HEK293 (cell line): ENCODE measurements at regions not wholly inside any gene's neighbourhood (a gene's known extent, or its start where the extent isn't known, plus 50 kb on each side); places are given as distances from the start of the nearest gene placed in this dataset.

ENCODE experiments used
- CTCF ChIA-PET: fragments of 350-600 bp; formaldehyde crosslinking; extraction: SDS; loops from one replicate; lab custom pipeline; 2021; ENCODE audit warnings: antibody characterized with exemption; lab: Yijun Ruan, JAX
- POLR2A ChIA-PET: fragments of 300-600 bp; formaldehyde crosslinking; extraction: SDS; loops from one replicate; lab custom pipeline; 2020; ENCODE audit warnings: antibody characterized with exemption, inconsistent platforms; lab: Yijun Ruan, JAX
- H3K27ac ChIP-seq: fragments of 200-500 bp; sonication (Bioruptor generic); 2 replicates; pipeline ENCODE4 v1.5.1; 2014; ENCODE audit warnings: low read depth, low read length, control low read depth, inconsistent platforms; ENCODE audit errors: extremely low read depth
- H3K36me3 ChIP-seq, 2 experiments: fragments of 200-500 bp in 1 of 2; sonication (Bioruptor generic) in 1 of 2; 1 replicate in 1 of 2; 2 replicates in 1 of 2; pipeline ENCODE4 v1.5.1; 2014 to 2017; ENCODE audit warnings: inconsistent platforms in 2 of 2, low read length in 2 of 2; ENCODE audit not compliant: control insufficient read depth in 2 of 2, insufficient read depth in 1 of 2
- H3K4me1 ChIP-seq: fragments of 200-500 bp; sonication (Bioruptor generic); 2 replicates; pipeline ENCODE4 v1.5.1; 2014; ENCODE audit warnings: mild to moderate bottlenecking, low read length, inconsistent platforms; ENCODE audit not compliant: control insufficient read depth, insufficient read depth
- H3K4me3 ChIP-seq: 2 replicates; pipeline ENCODE4 v1.5.1; 2011; ENCODE audit warnings: low read depth, mild to moderate bottlenecking, control low read depth, low read length, moderate library complexity
- H3K9me3 ChIP-seq: fragments of 200-500 bp; sonication (Bioruptor generic); 2 replicates; pipeline ENCODE4 v1.5.1; 2014; ENCODE audit warnings: low read depth, low read length, inconsistent platforms; ENCODE audit not compliant: control insufficient read depth, insufficient read depth
- KLF8 ChIP-seq: fragments of 450-650 bp; formaldehyde crosslinking; IDR thresholded peaks from 2 replicates; pipeline ENCODE4 v1.5.1; 2016; ENCODE audit warnings: missing biosample characterization, missing genetic modification characterization
- RBAK ChIP-seq: fragments of 450-650 bp; formaldehyde crosslinking; IDR thresholded peaks from 2 replicates; pipeline ENCODE4 v1.5.1; 2016; ENCODE audit warnings: missing biosample characterization, missing genetic modification characterization
- SALL2 ChIP-seq: fragments of 450-650 bp; formaldehyde crosslinking; IDR thresholded peaks from 2 replicates; pipeline ENCODE4 v1.5.0; 2017; ENCODE audit warnings: missing biosample characterization, mild to moderate bottlenecking, missing genetic modification characterization, borderline replicate concordance
- SP2 ChIP-seq: fragments of 450-650 bp; formaldehyde crosslinking; IDR thresholded peaks from 2 replicates; pipeline ENCODE4 v1.5.1; 2016; ENCODE audit warnings: missing biosample characterization, missing genetic modification characterization
- TCF7L2 ChIP-seq: IDR thresholded peaks from 2 replicates; pipeline ENCODE4 v1.6.1; 2011; ENCODE audit warnings: low read depth, mild to moderate bottlenecking, inconsistent platforms, low read length, moderate library complexity, borderline replicate concordance
- ZNF138 ChIP-seq: fragments of 450-650 bp; formaldehyde crosslinking; IDR thresholded peaks from 2 replicates; pipeline ENCODE4 v1.5.1; 2016; ENCODE audit warnings: missing biosample characterization, missing genetic modification characterization, borderline replicate concordance
- ZNF214 ChIP-seq: fragments of 450-650 bp; formaldehyde crosslinking; IDR thresholded peaks from 2 replicates; pipeline ENCODE4 v1.5.1; 2017; ENCODE audit warnings: missing biosample characterization, mild to moderate bottlenecking, missing genetic modification characterization, borderline replicate concordance
- ZNF292 ChIP-seq: fragments of 450-650 bp; formaldehyde crosslinking; IDR thresholded peaks from 2 replicates; pipeline ENCODE4 v1.5.1; 2016; ENCODE audit warnings: low read depth, missing biosample characterization, missing genetic modification characterization, borderline replicate concordance
- ZNF350 ChIP-seq: fragments of 450-650 bp; formaldehyde crosslinking; IDR thresholded peaks from 2 replicates; pipeline ENCODE4 v1.5.0; 2017; ENCODE audit warnings: missing biosample characterization, mild to moderate bottlenecking, missing genetic modification characterization
- ZNF391 ChIP-seq: fragments of 450-650 bp; formaldehyde crosslinking; IDR thresholded peaks from 2 replicates; pipeline ENCODE4 v1.5.1; 2016; ENCODE audit warnings: low read depth, missing biosample characterization, missing genetic modification characterization, borderline replicate concordance
- ZNF416 ChIP-seq: fragments of 450-650 bp; formaldehyde crosslinking; IDR thresholded peaks from 2 replicates; pipeline ENCODE4 v1.5.1; 2016; ENCODE audit warnings: missing biosample characterization, missing genetic modification characterization
- ZNF521 ChIP-seq: fragments of 450-650 bp; formaldehyde crosslinking; IDR thresholded peaks from 2 replicates; pipeline ENCODE4 v1.5.1; 2017; ENCODE audit warnings: missing biosample characterization, mild to moderate bottlenecking, missing genetic modification characterization
- ZNF555 ChIP-seq: fragments of 450-650 bp; formaldehyde crosslinking; conservative IDR thresholded peaks from 2 replicates; pipeline ENCODE4 v1.5.1; 2017; ENCODE audit warnings: missing biosample characterization, mild to moderate bottlenecking, missing genetic modification characterization, inconsistent platforms
- ZNF677 ChIP-seq: fragments of 450-650 bp; IDR thresholded peaks from 2 replicates; pipeline ENCODE4 v1.5.0; 2018; ENCODE audit warnings: missing biosample characterization, mild to moderate bottlenecking, missing genetic modification characterization, moderate library complexity
- ZNF747 ChIP-seq: fragments of 450-650 bp; formaldehyde crosslinking; IDR thresholded peaks from 2 replicates; pipeline ENCODE4 v1.5.1; 2016; ENCODE audit warnings: missing biosample characterization, missing genetic modification characterization
- TF ChIP-seq, protein P1 (sequence below): fragments of 450-650 bp; formaldehyde crosslinking; IDR thresholded peaks from 2 replicates; pipeline ENCODE4 v1.5.1; 2016; ENCODE audit warnings: missing biosample characterization, missing genetic modification characterization
- TF ChIP-seq, protein P2 (sequence below): fragments of 450-650 bp; formaldehyde crosslinking; conservative IDR thresholded peaks from 2 replicates; pipeline ENCODE4 v1.5.1; 2016; ENCODE audit warnings: low read depth, missing biosample characterization, missing genetic modification characterization
- TF ChIP-seq, protein P3 (sequence below): fragments of 450-650 bp; formaldehyde crosslinking; IDR thresholded peaks from 2 replicates; pipeline ENCODE4 v1.5.1; 2017; ENCODE audit warnings: missing biosample characterization, missing genetic modification characterization
- TF ChIP-seq, protein P4 (sequence below): fragments of 450-650 bp; formaldehyde crosslinking; IDR thresholded peaks from 2 replicates; pipeline ENCODE4 v1.5.1; 2016; ENCODE audit warnings: missing biosample characterization, missing genetic modification characterization
- TF ChIP-seq, protein P5 (sequence below): fragments of 450-650 bp; formaldehyde crosslinking; conservative IDR thresholded peaks from 2 replicates; pipeline ENCODE4 v1.5.1; 2016; ENCODE audit warnings: low read depth, missing biosample characterization, missing genetic modification characterization

DNA sequence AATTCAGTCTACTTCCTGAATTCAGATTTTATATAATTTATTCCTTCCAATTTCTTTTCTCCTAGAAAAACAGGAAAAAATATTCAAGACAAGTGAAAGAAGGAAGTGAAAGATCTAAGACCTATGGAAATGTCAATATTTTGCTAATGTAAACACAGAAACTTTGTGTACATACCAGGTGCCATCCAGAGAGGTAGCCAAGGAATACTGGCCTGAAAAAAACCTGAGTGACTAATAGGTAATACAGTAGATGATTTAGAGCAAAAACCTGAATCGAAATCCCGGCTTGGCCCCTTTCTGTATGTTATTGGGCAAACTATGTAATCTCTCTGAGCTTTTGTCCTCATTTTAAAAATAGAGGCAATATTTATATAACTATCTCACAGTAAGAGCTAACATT lies 59.2 kb upstream of the FSHB start:
- no peak for TF ChIP-seq ZNF747
- TF ChIP-seq, protein P1, sequence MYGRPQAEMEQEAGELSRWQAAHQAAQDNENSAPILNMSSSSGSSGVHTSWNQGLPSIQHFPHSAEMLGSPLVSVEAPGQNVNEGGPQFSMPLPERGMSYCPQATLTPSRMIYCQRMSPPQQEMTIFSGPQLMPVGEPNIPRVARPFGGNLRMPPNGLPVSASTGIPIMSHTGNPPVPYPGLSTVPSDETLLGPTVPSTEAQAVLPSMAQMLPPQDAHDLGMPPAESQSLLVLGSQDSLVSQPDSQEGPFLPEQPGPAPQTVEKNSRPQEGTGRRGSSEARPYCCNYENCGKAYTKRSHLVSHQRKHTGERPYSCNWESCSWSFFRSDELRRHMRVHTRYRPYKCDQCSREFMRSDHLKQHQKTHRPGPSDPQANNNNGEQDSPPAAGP (tag by site-specific recombination) = no peak
- TF ChIP-seq, protein P2, sequence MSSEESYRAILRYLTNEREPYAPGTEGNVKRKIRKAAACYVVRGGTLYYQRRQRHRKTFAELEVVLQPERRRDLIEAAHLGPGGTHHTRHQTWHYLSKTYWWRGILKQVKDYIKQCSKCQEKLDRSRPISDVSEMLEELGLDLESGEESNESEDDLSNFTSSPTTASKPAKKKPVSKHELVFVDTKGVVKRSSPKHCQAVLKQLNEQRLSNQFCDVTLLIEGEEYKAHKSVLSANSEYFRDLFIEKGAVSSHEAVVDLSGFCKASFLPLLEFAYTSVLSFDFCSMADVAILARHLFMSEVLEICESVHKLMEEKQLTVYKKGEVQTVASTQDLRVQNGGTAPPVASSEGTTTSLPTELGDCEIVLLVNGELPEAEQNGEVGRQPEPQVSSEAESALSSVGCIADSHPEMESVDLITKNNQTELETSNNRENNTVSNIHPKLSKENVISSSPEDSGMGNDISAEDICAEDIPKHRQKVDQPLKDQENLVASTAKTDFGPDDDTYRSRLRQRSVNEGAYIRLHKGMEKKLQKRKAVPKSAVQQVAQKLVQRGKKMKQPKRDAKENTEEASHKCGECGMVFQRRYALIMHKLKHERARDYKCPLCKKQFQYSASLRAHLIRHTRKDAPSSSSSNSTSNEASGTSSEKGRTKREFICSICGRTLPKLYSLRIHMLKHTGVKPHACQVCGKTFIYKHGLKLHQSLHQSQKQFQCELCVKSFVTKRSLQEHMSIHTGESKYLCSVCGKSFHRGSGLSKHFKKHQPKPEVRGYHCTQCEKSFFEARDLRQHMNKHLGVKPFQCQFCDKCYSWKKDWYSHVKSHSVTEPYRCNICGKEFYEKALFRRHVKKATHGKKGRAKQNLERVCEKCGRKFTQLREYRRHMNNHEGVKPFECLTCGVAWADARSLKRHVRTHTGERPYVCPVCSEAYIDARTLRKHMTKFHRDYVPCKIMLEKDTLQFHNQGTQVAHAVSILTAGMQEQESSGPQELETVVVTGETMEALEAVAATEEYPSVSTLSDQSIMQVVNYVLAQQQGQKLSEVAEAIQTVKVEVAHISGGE (tag by site-specific recombination) = no peak
- TF ChIP-seq, protein P3, sequence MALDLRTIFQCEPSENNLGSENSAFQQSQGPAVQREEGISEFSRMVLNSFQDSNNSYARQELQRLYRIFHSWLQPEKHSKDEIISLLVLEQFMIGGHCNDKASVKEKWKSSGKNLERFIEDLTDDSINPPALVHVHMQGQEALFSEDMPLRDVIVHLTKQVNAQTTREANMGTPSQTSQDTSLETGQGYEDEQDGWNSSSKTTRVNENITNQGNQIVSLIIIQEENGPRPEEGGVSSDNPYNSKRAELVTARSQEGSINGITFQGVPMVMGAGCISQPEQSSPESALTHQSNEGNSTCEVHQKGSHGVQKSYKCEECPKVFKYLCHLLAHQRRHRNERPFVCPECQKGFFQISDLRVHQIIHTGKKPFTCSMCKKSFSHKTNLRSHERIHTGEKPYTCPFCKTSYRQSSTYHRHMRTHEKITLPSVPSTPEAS (tag by site-specific recombination) = no peak
- no peak for TF ChIP-seq KLF8
- no peak for TF ChIP-seq ZNF677 (tag by site-specific recombination)
- TF ChIP-seq, protein P4, sequence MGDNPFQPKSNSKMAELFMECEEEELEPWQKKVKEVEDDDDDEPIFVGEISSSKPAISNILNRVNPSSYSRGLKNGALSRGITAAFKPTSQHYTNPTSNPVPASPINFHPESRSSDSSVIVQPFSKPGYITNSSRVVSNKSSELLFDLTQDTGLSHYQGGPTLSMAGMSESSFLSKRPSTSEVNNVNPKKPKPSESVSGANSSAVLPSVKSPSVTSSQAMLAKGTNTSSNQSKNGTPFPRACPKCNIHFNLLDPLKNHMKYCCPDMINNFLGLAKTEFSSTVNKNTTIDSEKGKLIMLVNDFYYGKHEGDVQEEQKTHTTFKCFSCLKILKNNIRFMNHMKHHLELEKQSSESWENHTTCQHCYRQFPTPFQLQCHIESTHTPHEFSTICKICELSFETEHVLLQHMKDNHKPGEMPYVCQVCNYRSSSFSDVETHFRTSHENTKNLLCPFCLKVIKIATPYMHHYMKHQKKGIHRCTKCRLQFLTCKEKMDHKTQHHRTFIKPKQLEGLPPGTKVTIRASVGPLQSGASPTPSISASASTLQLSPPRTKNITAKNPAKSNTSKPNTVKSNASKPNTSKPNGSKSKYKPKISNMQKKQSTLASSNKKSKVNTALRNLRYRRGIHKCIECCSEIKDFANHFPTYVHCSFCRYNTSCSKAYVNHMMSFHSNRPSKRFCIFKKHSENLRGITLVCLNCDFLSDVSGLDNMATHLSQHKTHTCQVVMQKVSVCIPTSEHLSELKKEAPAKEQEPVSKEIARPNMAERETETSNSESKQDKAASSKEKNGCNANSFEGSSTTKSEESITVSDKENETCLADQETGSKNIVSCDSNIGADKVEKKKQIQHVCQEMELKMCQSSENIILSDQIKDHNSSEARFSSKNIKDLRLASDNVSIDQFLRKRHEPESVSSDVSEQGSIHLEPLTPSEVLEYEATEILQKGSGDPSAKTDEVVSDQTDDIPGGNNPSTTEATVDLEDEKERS (tag by site-specific recombination) = no peak
- TF ChIP-seq SALL2 (tag by site-specific recombination) = no peak
- TF ChIP-seq ZNF391 (tag by site-specific recombination) = no peak
- no peak for TF ChIP-seq ZNF350 (tag by site-specific recombination)
- TF ChIP-seq ZNF521 = no peak
- no peak for TF ChIP-seq ZNF292 (tag by site-specific recombination)
- Histone ChIP-seq H3K36me3 (no peaks in the 10 kb centered on the region), H3K27ac (no peak overlapping the region), H3K9me3 (no peaks in the 10 kb centered on the region), H3K4me3 (no peak overlapping the region), H3K4me1 (no peaks in the 10 kb centered on the region)
- POLR2A ChIA-PET = no interaction called here
- CTCF ChIA-PET = interaction anchor here (0.6 kb wide), 1 partner anchor 143 kb away, joined by 5 read pairs; no protein-coding TSS in a partner anchor

DNA sequence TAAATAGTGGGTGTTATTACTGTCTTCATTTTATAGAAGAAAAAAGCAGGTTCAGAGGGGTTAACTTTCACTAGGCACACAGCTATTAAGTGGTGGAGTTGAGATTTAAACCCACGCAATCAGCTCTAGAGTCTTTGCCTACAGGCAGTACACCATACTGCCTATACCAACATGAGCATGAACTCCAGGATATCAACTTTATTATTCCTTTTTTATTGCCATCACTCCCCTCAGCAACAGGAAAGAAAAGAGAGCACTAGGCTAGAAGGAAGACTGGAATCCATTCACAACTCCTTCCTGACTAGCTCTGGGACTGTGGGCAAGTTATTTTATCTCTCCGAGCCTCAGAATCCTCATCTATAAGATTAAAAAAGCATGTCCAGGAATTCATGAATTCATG lies 58.7 kb upstream of the FSHB start:
- ChIA-PET POLR2A (no interaction called here), CTCF (interaction anchor here (0.6 kb wide), 1 partner anchor 142 kb away, joined by 5 read pairs; no protein-coding TSS in a partner anchor)
- Histone ChIP-seq H3K9me3 (no peaks in the 10 kb centered on the region), H3K36me3 (no peaks in the 10 kb centered on the region), H3K4me1 (no peaks in the 10 kb centered on the region), H3K27ac (no peak overlapping the region), H3K4me3 (no peak overlapping the region)
- TF ChIP-seq, protein P5, sequence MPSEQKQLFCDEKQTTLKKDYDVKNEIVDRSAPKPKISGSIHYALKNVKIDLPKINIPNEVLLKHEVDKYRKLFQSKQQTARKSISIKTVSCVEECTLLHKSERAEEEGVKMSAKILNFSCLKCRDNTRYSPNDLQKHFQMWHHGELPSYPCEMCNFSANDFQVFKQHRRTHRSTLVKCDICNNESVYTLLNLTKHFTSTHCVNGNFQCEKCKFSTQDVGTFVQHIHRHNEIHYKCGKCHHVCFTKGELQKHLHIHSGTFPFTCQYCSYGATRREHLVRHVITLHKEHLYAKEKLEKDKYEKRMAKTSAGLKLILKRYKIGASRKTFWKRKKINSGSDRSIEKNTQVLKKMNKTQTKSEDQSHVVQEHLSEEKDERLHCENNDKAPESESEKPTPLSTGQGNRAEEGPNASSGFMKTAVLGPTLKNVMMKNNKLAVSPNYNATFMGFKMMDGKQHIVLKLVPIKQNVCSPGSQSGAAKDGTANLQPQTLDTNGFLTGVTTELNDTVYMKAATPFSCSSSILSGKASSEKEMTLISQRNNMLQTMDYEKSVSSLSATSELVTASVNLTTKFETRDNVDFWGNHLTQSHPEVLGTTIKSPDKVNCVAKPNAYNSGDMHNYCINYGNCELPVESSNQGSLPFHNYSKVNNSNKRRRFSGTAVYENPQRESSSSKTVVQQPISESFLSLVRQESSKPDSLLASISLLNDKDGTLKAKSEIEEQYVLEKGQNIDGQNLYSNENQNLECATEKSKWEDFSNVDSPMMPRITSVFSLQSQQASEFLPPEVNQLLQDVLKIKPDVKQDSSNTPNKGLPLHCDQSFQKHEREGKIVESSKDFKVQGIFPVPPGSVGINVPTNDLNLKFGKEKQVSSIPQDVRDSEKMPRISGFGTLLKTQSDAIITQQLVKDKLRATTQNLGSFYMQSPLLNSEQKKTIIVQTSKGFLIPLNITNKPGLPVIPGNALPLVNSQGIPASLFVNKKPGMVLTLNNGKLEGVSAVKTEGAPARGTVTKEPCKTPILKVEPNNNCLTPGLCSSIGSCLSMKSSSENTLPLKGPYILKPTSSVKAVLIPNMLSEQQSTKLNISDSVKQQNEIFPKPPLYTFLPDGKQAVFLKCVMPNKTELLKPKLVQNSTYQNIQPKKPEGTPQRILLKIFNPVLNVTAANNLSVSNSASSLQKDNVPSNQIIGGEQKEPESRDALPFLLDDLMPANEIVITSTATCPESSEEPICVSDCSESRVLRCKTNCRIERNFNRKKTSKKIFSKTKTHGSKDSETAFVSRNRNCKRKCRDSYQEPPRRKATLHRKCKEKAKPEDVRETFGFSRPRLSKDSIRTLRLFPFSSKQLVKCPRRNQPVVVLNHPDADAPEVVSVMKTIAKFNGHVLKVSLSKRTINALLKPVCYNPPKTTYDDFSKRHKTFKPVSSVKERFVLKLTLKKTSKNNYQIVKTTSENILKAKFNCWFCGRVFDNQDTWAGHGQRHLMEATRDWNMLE (tag by site-specific recombination) = no peak
- TF ChIP-seq ZNF138 (tag by site-specific recombination) (no peak), ZNF555 (tag by site-specific recombination) (no peak), KLF8 (no peak), TCF7L2 (no peak), RBAK (tag by site-specific recombination) (no peak), ZNF214 (tag by site-specific recombination) (no peak), SP2 (tag by site-specific recombination) (no peak), ZNF416 (tag by site-specific recombination) (no peak)
